ENCODE measurements at regions not wholly inside any gene's neighbourhood (a gene's known extent, or its start where the extent isn't known, plus 50 kb on each side); places are given as distances from the start of the nearest gene placed in this dataset.

- TF ChIP-seq POLR2A (IDR thresholded peaks at IDR 0.05) (no peak), CTCF (IDR thresholded peaks at IDR 0.05) (no peak)
Observed at GRCh38 chr7:17631061-17631460, 309.2 kb downstream of the SNX13 start.

All from breast epithelium (tissue), 3 donors.